Esophagus muscularis mucosa (tissue), 4 donors: ENCODE measurements at regions not wholly inside any gene's neighbourhood (a gene's known extent, or its start where the extent isn't known, plus 50 kb on each side); places are given as distances from the start of the nearest gene placed in this dataset.
"Not testable (repeated sequence)": the region's sequence is repeated elsewhere in the genome, so short reads cannot be mapped to it uniquely, and the experiment has no call there.

ENCODE experiments used
- DNase-seq: peaks from one replicate; pipeline ENCODE4 v3.0.0-alpha.2; 2017; ENCODE audit errors: extremely low spot score
- H3K27ac ChIP-seq, 4 donors: fragments of 200-600 bp; sonication (generic); replicated peaks in 1 of 4; 1 replicate in 3 of 4; 2 replicates in 1 of 4; pipeline ENCODE4 v1.5.1; 2016 to 2019; ENCODE audit warnings: mild to moderate bottlenecking in 1 of 4
- H3K27me3 ChIP-seq, 4 donors: fragments of 200-600 bp; sonication (generic); one replicate each; pipeline versions ENCODE4 v1.5.1 to v1.6.0; 2016 to 2019
- H3K36me3 ChIP-seq, 4 donors: fragments of 200-600 bp; sonication (generic); one replicate each; pipeline ENCODE4 v1.5.1; 2016 to 2019
- H3K4me1 ChIP-seq, 4 donors: fragments of 200-600 bp; sonication (generic); one replicate each; pipeline ENCODE4 v1.5.1; 2016 to 2019
- H3K4me3 ChIP-seq, 4 donors: fragments of 200-600 bp; sonication (generic); 1 replicate in 2 of 4; 2 replicates in 2 of 4; pipeline ENCODE4 v1.5.1; 2016 to 2019; ENCODE audit warnings: mild to moderate bottlenecking in 4 of 4, moderate library complexity in 1 of 4
- H3K9me3 ChIP-seq, 4 donors: fragments of 200-600 bp; sonication (generic); 1 replicate in 3 of 4; 2 replicates in 1 of 4; pipeline ENCODE4 v1.5.1; 2016 to 2019
- CTCF ChIP-seq, 3 experiments: fragments of 200-600 bp in 2 of 3; fragments of 450-650 bp in 1 of 3; sonication (generic) in 2 of 3; IDR thresholded peaks; one replicate each; pipeline ENCODE4 v1.5.1; 2017 to 2019; ENCODE audit warnings: antibody characterized with exemption in 3 of 3, mild to moderate bottlenecking in 2 of 3, moderate library complexity in 1 of 3
- EP300 ChIP-seq: sonication (generic); formaldehyde crosslinking; IDR thresholded peaks from one replicate; pipeline ENCODE4 v1.6.1; 2017; ENCODE audit warnings: antibody characterized with exemption
- POLR2A ChIP-seq: fragments of 450-650 bp; IDR thresholded peaks from one replicate; pipeline ENCODE4 v1.6.1; 2017; ENCODE audit warnings: antibody characterized with exemption, moderate library complexity, mild to moderate bottlenecking, low read depth
- POLR2AphosphoS5 ChIP-seq, 2 donors: sonication (generic); formaldehyde crosslinking; IDR thresholded peaks; one replicate each; pipeline ENCODE4 v1.6.1; 2017; ENCODE audit warnings: antibody characterized with exemption in 2 of 2
- WGBS: methylation state at CpG from one replicate; pipeline ENCODE4 v1.1.5; 2018; 5-methylcytosine and 5-hydroxymethylcytosine counted together
- intact Hi-C: fragments of 100-400 bp; cut with DNase I; formaldehyde crosslinking; loops from one replicate; pipeline ENCODE4 v1.15.1; 2023

GRCh38 chr4:94063084-94063483 lies 144.6 kb upstream of the SMARCAD1 start:
- TF ChIP-seq POLR2A (no peak), CTCF (IDR thresholded peaks at IDR 0.05) (no peak), EP300 (no peak), POLR2AphosphoS5 (IDR thresholded peaks at IDR 0.05) (no peak)
- H3K9me3 ChIP-seq, result no peaks in the 10 kb centered on the region
- H3K27ac ChIP-seq, result no peak overlapping the region
- 82% methylated on average over 4 of the region's 4 CpGs for WGBS
- no peaks in the 10 kb centered on the region for H3K36me3 ChIP-seq
- H3K27me3 ChIP-seq, result no peaks in the 10 kb centered on the region
- H3K4me1 ChIP-seq, result no peaks in the 10 kb centered on the region
- no peak for DNase-seq
- intact Hi-C loops, result no loop called here
- H3K4me3 ChIP-seq, result no peak overlapping the region

- no peak overlapping the region for H3K4me3 ChIP-seq
- no peaks in the 10 kb centered on the region for H3K4me1 ChIP-seq
- 50% methylated on average over 8 of the region's 8 CpGs for WGBS
- H3K9me3 ChIP-seq, result no peaks in the 10 kb centered on the region
- intact Hi-C loops, result no loop called here
- no peaks in the 10 kb centered on the region for H3K36me3 ChIP-seq
- DNase-seq, result no peak
- H3K27me3 ChIP-seq, result no peaks in the 10 kb centered on the region
- no peak overlapping the region for H3K27ac ChIP-seq
- TF ChIP-seq POLR2A (no peak), POLR2AphosphoS5 (IDR thresholded peaks at IDR 0.05) (no peak), EP300 (no peak), CTCF (IDR thresholded peaks at IDR 0.05) (no peak)
These were observed 138.6 kb upstream of the SMARCAD1 start for GRCh38 chr4:94068753-94069719.

- Histone ChIP-seq H3K4me3 (no peak overlapping the region), H3K36me3 (no peaks in the 10 kb centered on the region), H3K27me3 (no peaks in the 10 kb centered on the region), H3K4me1 (no peaks in the 10 kb centered on the region), H3K9me3 (peaks cover 0 to 4% (median 0%) of the 10 kb centered on the region in 4 donors), H3K27ac (no peak overlapping the region)
- WGBS, result 47% methylated on average over 1 of the region's 1 CpG
- DNase-seq, result no peak
- intact Hi-C loops, result no loop called here
- no peak for TF ChIP-seq EP300
- TF ChIP-seq CTCF (IDR thresholded peaks at IDR 0.05), result no peak
- TF ChIP-seq POLR2AphosphoS5 (IDR thresholded peaks at IDR 0.05), result no peak
- TF ChIP-seq POLR2A, result no peak
These were observed 131.2 kb upstream of the SMARCAD1 start for GRCh38 chr4:94076498-94076897.

- no peaks in the 10 kb centered on the region for H3K27me3 ChIP-seq
- no peak for DNase-seq
- H3K4me1 ChIP-seq, result no peaks in the 10 kb centered on the region
- H3K9me3 ChIP-seq, result peaks cover 0 to 7% (median 5%) of the 10 kb centered on the region in 4 donors
- H3K4me3 ChIP-seq, result no peak overlapping the region
- TF ChIP-seq POLR2AphosphoS5 (IDR thresholded peaks at IDR 0.05), result no peak
- no peak for TF ChIP-seq EP300
- intact Hi-C loops, result no loop called here
- H3K36me3 ChIP-seq, result no peaks in the 10 kb centered on the region
- WGBS, result 65% methylated on average over 3 of the region's 3 CpGs
- H3K27ac ChIP-seq, result no peak overlapping the region
These were observed 123.5 kb upstream of the SMARCAD1 start for GRCh38 chr4:94084155-94084554.

- H3K9me3 ChIP-seq, H3K4me1 ChIP-seq, H3K27me3 ChIP-seq, H3K4me3 ChIP-seq, DNase-seq, intact Hi-C loops, H3K27ac ChIP-seq, H3K36me3 ChIP-seq: not testable (repeated sequence)
- 88% methylated on average over 6 of the region's 8 CpGs for WGBS
These were observed 108.5 kb upstream of the SMARCAD1 start for GRCh38 chr4:94099141-94099540.
